ENCODE measurements at regions not wholly inside any gene's neighbourhood (a gene's known extent, or its start where the extent isn't known, plus 50 kb on each side); places are given as distances from the start of the nearest gene placed in this dataset.

DNA sequence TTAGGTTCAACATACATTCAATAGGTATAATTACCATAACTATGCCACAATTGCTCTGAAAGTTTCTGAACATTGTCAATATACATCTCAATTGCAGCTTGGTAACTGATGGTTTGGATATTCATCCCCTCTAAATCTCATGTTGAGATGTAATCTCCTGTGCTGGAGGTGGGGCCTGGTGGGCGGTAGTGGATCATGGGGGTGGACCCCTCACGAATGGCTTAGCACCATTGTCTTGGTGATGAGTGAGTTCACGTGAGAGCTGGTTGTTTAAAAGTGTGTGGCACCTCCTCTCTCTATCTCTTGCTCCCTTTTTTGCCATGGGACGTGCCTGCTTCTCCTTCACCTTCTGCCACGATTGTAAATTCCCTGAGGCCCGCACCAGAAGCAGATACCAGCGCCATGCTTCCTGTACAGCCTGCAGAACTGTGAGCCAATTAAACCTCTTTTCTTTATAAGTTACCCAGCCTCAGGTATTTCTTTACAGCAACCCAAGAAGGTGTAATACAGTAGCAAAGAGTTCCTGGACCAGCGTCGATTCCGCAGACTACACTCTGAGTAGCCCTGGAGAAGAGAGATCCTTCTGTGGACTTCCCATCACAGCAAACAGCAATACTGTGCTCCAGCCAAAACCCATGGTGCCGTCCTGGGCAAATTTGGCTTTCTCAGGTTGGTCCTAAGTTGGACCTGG, 83.8 kb upstream of the GRB10 start:
- Histone ChIP-seq H3K9ac (ENCODE audit: low read length) (no peak overlapping the region), H4K91ac (ENCODE audit: low read depth, low read length) (no peak overlapping the region), H3K4ac (ENCODE audit: low read depth, low read length) (no peak overlapping the region)

DNA sequence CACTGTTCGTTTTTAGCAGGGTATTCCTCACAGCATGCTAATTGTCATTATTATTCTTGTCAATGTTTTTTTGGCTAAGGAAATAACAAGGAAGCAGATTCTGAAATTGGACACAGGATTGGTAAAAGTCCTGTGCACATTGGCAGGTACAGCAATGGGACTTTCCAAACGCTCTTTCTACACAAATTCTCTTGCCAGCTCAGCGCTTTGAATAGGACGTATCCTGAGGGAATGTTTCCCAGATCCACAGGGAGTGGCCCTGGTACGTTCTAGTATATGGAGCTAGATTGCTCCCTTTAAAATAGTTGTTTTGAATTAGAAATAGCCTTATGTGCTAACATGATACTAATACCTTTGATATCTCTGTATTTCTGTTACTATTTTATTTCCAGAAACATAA, 82.8 kb upstream of the GRB10 start:
- no peak overlapping the region for H3K27ac ChIP-seq (ENCODE audit: low read depth, low read length)
- no peak overlapping the region for H2AK5ac ChIP-seq (ENCODE audit: low read length)
- H3K9ac ChIP-seq (ENCODE audit: low read length): no peak overlapping the region
- no peaks in the 10 kb centered on the region for H3K4me1 ChIP-seq (ENCODE audit: control insufficient read depth in 1 of 2, insufficient read depth in 2 of 2, low read length in 2 of 2)
- H3K36me3 ChIP-seq (ENCODE audit: control insufficient read depth in 1 of 2, insufficient read depth in 2 of 2, low read length in 2 of 2): no peaks in the 10 kb centered on the region
- H3K23ac ChIP-seq (ENCODE audit: low read length): no peak overlapping the region
- H2BK12ac ChIP-seq (ENCODE audit: low read length): no peak overlapping the region
- H2BK120ac ChIP-seq (ENCODE audit: insufficient read depth, low read length, poor library complexity): no peak overlapping the region
- H3K79me1 ChIP-seq (ENCODE audit: low read length): no peaks in the 10 kb centered on the region
- H3K14ac ChIP-seq (ENCODE audit: low read length): no peak overlapping the region
- no CpG with 5 or more reads among the region's 5 CpGs for WGBS (ENCODE audit: extremely low coverage, insufficient coverage, insufficient read length)
- no peak overlapping the region for H4K91ac ChIP-seq (ENCODE audit: low read depth, low read length)
- H3K9me3 ChIP-seq (ENCODE audit: insufficient read depth, low read depth, low read length): no peaks in the 10 kb centered on the region
- no peak overlapping the region for H3K18ac ChIP-seq (ENCODE audit: low read length)
- DNase-seq: no peak
- no peaks in the 10 kb centered on the region for H3K27me3 ChIP-seq (ENCODE audit: insufficient read depth, low read length)
- no peak overlapping the region for H2BK5ac ChIP-seq (ENCODE audit: low read depth, low read length, poor library complexity)
- H4K12ac ChIP-seq (ENCODE audit: low read depth, low read length): no peak overlapping the region
- no peak overlapping the region for H3K4me2 ChIP-seq (ENCODE audit: low read length)
- no peak overlapping the region for H3K4me3 ChIP-seq (ENCODE audit: low read depth, low read length)
- no peaks in the 10 kb centered on the region for H3K79me2 ChIP-seq (ENCODE audit: control insufficient read depth, insufficient read depth, low read length, poor library complexity)
- no peak overlapping the region for H2AFZ ChIP-seq (ENCODE audit: insufficient read depth, low read length, poor library complexity)
- H4K8ac ChIP-seq (ENCODE audit: low read depth, low read length): no peak overlapping the region
- H3K4ac ChIP-seq (ENCODE audit: low read depth, low read length): no peak overlapping the region

More for the DNA sequence above, 83.8 kb upstream of the GRB10 start:
- no peak for DNase-seq
- Histone ChIP-seq H3K23ac (ENCODE audit: low read length) (no peak overlapping the region), H3K79me1 (ENCODE audit: low read length) (no peaks in the 10 kb centered on the region), H3K27ac (ENCODE audit: low read depth, low read length) (no peak overlapping the region), H2AFZ (ENCODE audit: insufficient read depth, low read length, poor library complexity) (no peak overlapping the region), H2BK5ac (ENCODE audit: low read depth, low read length, poor library complexity) (no peak overlapping the region), H4K8ac (ENCODE audit: low read depth, low read length) (no peak overlapping the region), H3K18ac (ENCODE audit: low read length) (no peak overlapping the region), H3K9me3 (ENCODE audit: insufficient read depth, low read depth, low read length) (no peaks in the 10 kb centered on the region), H3K79me2 (ENCODE audit: control insufficient read depth, insufficient read depth, low read length, poor library complexity) (no peaks in the 10 kb centered on the region), H3K14ac (ENCODE audit: low read length) (no peak overlapping the region), H2AK5ac (ENCODE audit: low read length) (no peak overlapping the region), H2BK120ac (ENCODE audit: insufficient read depth, low read length, poor library complexity) (no peak overlapping the region), H3K36me3 (ENCODE audit: control insufficient read depth in 1 of 2, insufficient read depth in 2 of 2, low read length in 2 of 2) (no peaks in the 10 kb centered on the region), H3K4me2 (ENCODE audit: low read length) (no peak overlapping the region), H2BK12ac (ENCODE audit: low read length) (no peak overlapping the region), H3K4me1 (ENCODE audit: control insufficient read depth in 1 of 2, insufficient read depth in 2 of 2, low read length in 2 of 2) (no peaks in the 10 kb centered on the region), H4K12ac (ENCODE audit: low read depth, low read length) (no peak overlapping the region), H3K27me3 (ENCODE audit: insufficient read depth, low read length) (no peaks in the 10 kb centered on the region), H3K4me3 (ENCODE audit: low read depth, low read length) (no peak overlapping the region)
- WGBS (ENCODE audit: extremely low coverage, insufficient coverage, insufficient read length): no CpG with 5 or more reads among the region's 11 CpGs

DNA sequence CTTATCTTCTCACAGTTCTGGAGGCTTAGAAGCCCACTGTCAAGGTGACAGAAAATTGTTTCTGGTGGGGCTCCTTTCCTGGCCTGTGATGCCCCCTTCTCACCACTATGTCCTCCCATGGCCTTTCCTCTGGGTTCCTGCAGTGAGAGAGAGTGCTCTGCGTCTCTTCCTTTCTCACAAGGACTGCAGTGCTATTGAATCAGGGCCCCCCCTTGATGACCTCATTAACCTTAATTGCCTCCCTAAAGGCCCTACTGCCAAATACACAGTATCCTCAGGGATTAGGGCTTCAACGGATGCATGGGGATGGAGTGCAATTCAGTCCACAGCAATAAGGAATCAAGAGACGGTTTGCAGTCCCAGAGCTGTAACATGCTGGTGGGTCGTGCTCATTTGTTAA, 82.0 kb upstream of the GRB10 start:
- H2AK5ac ChIP-seq (ENCODE audit: low read length): no peak overlapping the region
- H3K36me3 ChIP-seq (ENCODE audit: control insufficient read depth in 1 of 2, insufficient read depth in 2 of 2, low read length in 2 of 2): no peaks in the 10 kb centered on the region
- H3K4ac ChIP-seq (ENCODE audit: low read depth, low read length): no peak overlapping the region
- H3K9ac ChIP-seq (ENCODE audit: low read length): no peak overlapping the region
- H3K18ac ChIP-seq (ENCODE audit: low read length): no peak overlapping the region
- no peaks in the 10 kb centered on the region for H3K79me2 ChIP-seq (ENCODE audit: control insufficient read depth, insufficient read depth, low read length, poor library complexity)
- H2BK5ac ChIP-seq (ENCODE audit: low read depth, low read length, poor library complexity): no peak overlapping the region
- H4K8ac ChIP-seq (ENCODE audit: low read depth, low read length): no peak overlapping the region
- no peak for DNase-seq
- no peak overlapping the region for H3K14ac ChIP-seq (ENCODE audit: low read length)
- H3K4me2 ChIP-seq (ENCODE audit: low read length): no peak overlapping the region
- WGBS (ENCODE audit: extremely low coverage, insufficient coverage, insufficient read length): no CpG with 5 or more reads among the region's 4 CpGs
- H4K12ac ChIP-seq (ENCODE audit: low read depth, low read length): no peak overlapping the region
- no peak overlapping the region for H4K91ac ChIP-seq (ENCODE audit: low read depth, low read length)
- no peak overlapping the region for H3K23ac ChIP-seq (ENCODE audit: low read length)
- no peak overlapping the region for H3K4me3 ChIP-seq (ENCODE audit: low read depth, low read length)
- no peak overlapping the region for H2BK12ac ChIP-seq (ENCODE audit: low read length)
- H3K4me1 ChIP-seq (ENCODE audit: control insufficient read depth in 1 of 2, insufficient read depth in 2 of 2, low read length in 2 of 2): no peaks in the 10 kb centered on the region
- H2AFZ ChIP-seq (ENCODE audit: insufficient read depth, low read length, poor library complexity): no peak overlapping the region
- H3K27me3 ChIP-seq (ENCODE audit: insufficient read depth, low read length): no peaks in the 10 kb centered on the region
- H3K9me3 ChIP-seq (ENCODE audit: insufficient read depth, low read depth, low read length): no peaks in the 10 kb centered on the region
- no peaks in the 10 kb centered on the region for H3K79me1 ChIP-seq (ENCODE audit: low read length)
- H2BK120ac ChIP-seq (ENCODE audit: insufficient read depth, low read length, poor library complexity): no peak overlapping the region
- H3K27ac ChIP-seq (ENCODE audit: low read depth, low read length): no peak overlapping the region

DNA sequence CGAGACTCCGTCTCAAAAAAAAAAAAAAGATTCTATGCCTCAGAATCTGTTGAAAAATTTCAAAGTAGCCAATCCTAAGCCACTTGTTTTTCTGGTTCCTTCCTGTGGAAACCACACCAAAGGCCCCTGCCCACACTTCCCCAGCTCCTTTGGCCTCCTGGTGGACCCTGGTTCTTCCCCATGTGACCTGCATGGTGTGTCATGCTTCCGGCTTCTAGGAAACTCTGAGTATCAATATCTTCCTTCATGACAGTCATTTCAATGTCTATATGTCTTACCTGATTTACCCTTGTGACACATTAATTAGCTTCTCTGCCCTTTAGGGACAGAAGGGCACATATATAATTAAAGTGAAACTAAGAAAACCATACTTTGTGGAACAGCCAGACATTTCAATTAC, 80.4 kb upstream of the GRB10 start:
- Histone ChIP-seq H3K9me3 (ENCODE audit: insufficient read depth, low read depth, low read length) (no peaks in the 10 kb centered on the region), H4K8ac (ENCODE audit: low read depth, low read length) (no peak overlapping the region), H3K27me3 (ENCODE audit: insufficient read depth, low read length) (no peaks in the 10 kb centered on the region), H4K91ac (ENCODE audit: low read depth, low read length) (no peak overlapping the region), H2BK120ac (ENCODE audit: insufficient read depth, low read length, poor library complexity) (no peak overlapping the region), H3K36me3 (ENCODE audit: control insufficient read depth in 1 of 2, insufficient read depth in 2 of 2, low read length in 2 of 2) (no peaks in the 10 kb centered on the region), H2AFZ (ENCODE audit: insufficient read depth, low read length, poor library complexity) (no peak overlapping the region), H2BK12ac (ENCODE audit: low read length) (no peak overlapping the region), H3K9ac (ENCODE audit: low read length) (no peak overlapping the region), H3K18ac (ENCODE audit: low read length) (no peak overlapping the region), H3K23ac (ENCODE audit: low read length) (no peak overlapping the region), H3K4me3 (ENCODE audit: low read depth, low read length) (no peak overlapping the region), H3K4me1 (ENCODE audit: control insufficient read depth in 1 of 2, insufficient read depth in 2 of 2, low read length in 2 of 2) (no peaks in the 10 kb centered on the region), H3K4ac (ENCODE audit: low read depth, low read length) (no peak overlapping the region), H4K12ac (ENCODE audit: low read depth, low read length) (no peak overlapping the region), H3K79me2 (ENCODE audit: control insufficient read depth, insufficient read depth, low read length, poor library complexity) (no peaks in the 10 kb centered on the region), H2BK5ac (ENCODE audit: low read depth, low read length, poor library complexity) (no peak overlapping the region), H3K4me2 (ENCODE audit: low read length) (no peak overlapping the region), H3K79me1 (ENCODE audit: low read length) (no peaks in the 10 kb centered on the region), H3K14ac (ENCODE audit: low read length) (no peak overlapping the region), H3K27ac (ENCODE audit: low read depth, low read length) (no peak overlapping the region), H2AK5ac (ENCODE audit: low read length) (no peak overlapping the region)
- no CpG with 5 or more reads among the region's 3 CpGs for WGBS (ENCODE audit: extremely low coverage, insufficient coverage, insufficient read length)
- DNase-seq: no peak
